ENCODE measurements at regions not wholly inside any gene's neighbourhood (a gene's known extent, or its start where the extent isn't known, plus 50 kb on each side); places are given as distances from the start of the nearest gene placed in this dataset.

- TF ChIP-seq GATA3 (IDR thresholded peaks at IDR 0.05; ENCODE audit: low read depth, low read length) = no peak
- TF ChIP-seq GATA2 (IDR thresholded peaks at IDR 0.05; ENCODE audit: low read depth, low read length) = no peak
Measured at GRCh38 chr1:221013691-221014660, 134.7 kb downstream of the HLX start.

Measured in SH-SY5Y (cell line).